WTC11 (cell line): ENCODE measurements at regions not wholly inside any gene's neighbourhood (a gene's known extent, or its start where the extent isn't known, plus 50 kb on each side); places are given as distances from the start of the nearest gene placed in this dataset.

Experiments
- CTCF ChIP-seq: fragments of 200-600 bp; IDR thresholded peaks from 2 replicates; pipeline ENCODE4 v1.8.0; 2022; ENCODE audit warnings: antibody characterized with exemption
- ESRRA ChIP-seq: sonication (generic); formaldehyde crosslinking; IDR thresholded peaks from 2 replicates; pipeline ENCODE4 v1.8.1; 2022; ENCODE audit warnings: mild to moderate bottlenecking, missing genetic modification reagents, borderline replicate concordance

GRCh38 chr13:24004971-24005370 is 107.7 kb upstream of the C1QTNF9B start:
- TF ChIP-seq ESRRA (CRISPR knock-in tag) (no peak), CTCF (no peak)
